ENCODE measurements at regions not wholly inside any gene's neighbourhood (a gene's known extent, or its start where the extent isn't known, plus 50 kb on each side); places are given as distances from the start of the nearest gene placed in this dataset.
"Not testable (repeated sequence)": the region's sequence is repeated elsewhere in the genome, so short reads cannot be mapped to it uniquely, and the experiment has no call there.

GRCh38 chr2:95671171-95671570 is 79.4 kb downstream of the TRIM43 start:
- TF ChIP-seq CTCF, POLR2A (IDR thresholded peaks at IDR 0.05): not testable (repeated sequence)

All from transverse colon (tissue), 3 donors.